GM23338 (cell line): ENCODE measurements at regions not wholly inside any gene's neighbourhood (a gene's known extent, or its start where the extent isn't known, plus 50 kb on each side); places are given as distances from the start of the nearest gene placed in this dataset.

Experiments
- ATAC-seq: fragments of 200-7000 bp; cut with Tn5 transposase; 3 replicates; pipeline ENCODE4 v1.9.1; 2020
- DNase-seq: peaks from one replicate; pipeline ENCODE4 v3.0.0-alpha.2; 2015; ENCODE audit warnings: low spot score
- H2AFZ ChIP-seq: fragments of 200-600 bp; sonication (generic); 2 replicates; pipeline ENCODE4 v1.8.0; 2016; ENCODE audit warnings: antibody characterized with exemption, mild to moderate bottlenecking, moderate library complexity
- H3F3A ChIP-seq: fragments of 200-600 bp; sonication (generic); replicated peaks from 2 replicates; pipeline ENCODE4 v1.8.0; 2017; ENCODE audit warnings: antibody characterized with exemption, mixed run types, low read depth
- H3K27ac ChIP-seq: fragments of 200-600 bp; sonication (generic); 2 replicates; pipeline ENCODE4 v1.6.1; 2016; ENCODE audit warnings: low read depth
- H3K27me3 ChIP-seq: fragments of 200-600 bp; sonication (generic); 2 replicates; pipeline ENCODE4 v1.8.0; 2016; ENCODE audit warnings: mild to moderate bottlenecking, mixed run types, moderate library complexity; ENCODE audit not compliant: insufficient read depth
- H3K36me3 ChIP-seq: fragments of 200-600 bp; sonication (generic); 2 replicates; pipeline ENCODE4 v1.8.0; 2016; ENCODE audit warnings: mild to moderate bottlenecking; ENCODE audit not compliant: insufficient read depth
- H3K4me1 ChIP-seq: fragments of 200-600 bp; sonication (generic); 2 replicates; pipeline ENCODE4 v1.8.0; 2016; ENCODE audit warnings: mild to moderate bottlenecking, moderate library complexity; ENCODE audit not compliant: insufficient read depth
- H3K4me2 ChIP-seq: fragments of 200-600 bp; sonication (generic); 2 replicates; pipeline ENCODE4 v1.7.1; 2017; ENCODE audit warnings: mixed run types
- H3K4me3 ChIP-seq: fragments of 200-600 bp; sonication (generic); 2 replicates; pipeline ENCODE4 v1.6.1; 2016; ENCODE audit warnings: mixed run types
- H3K79me2 ChIP-seq: fragments of 200-600 bp; sonication (generic); replicated peaks from 2 replicates; pipeline ENCODE4 v1.8.0; 2017; ENCODE audit warnings: mild to moderate bottlenecking; ENCODE audit not compliant: insufficient read depth
- H3K9me2 ChIP-seq: fragments of 200-600 bp; sonication (generic); 2 replicates; pipeline ENCODE4 v1.8.0; 2017; ENCODE audit not compliant: insufficient read depth
- H4K20me1 ChIP-seq: fragments of 200-600 bp; sonication (generic); replicated peaks from 2 replicates; pipeline ENCODE4 v1.8.0; 2017; ENCODE audit warnings: mild to moderate bottlenecking; ENCODE audit not compliant: insufficient read depth
- H3K27ac Mint-ChIP-seq: 2 replicates; pipeline ENCODE4 v1.8.0; 2020; ENCODE audit warnings: inconsistent platforms, mild to moderate bottlenecking, moderate library complexity, mixed read lengths
- H3K27me3 Mint-ChIP-seq: 3 replicates; pipeline ENCODE4 v1.8.0; 2022; ENCODE audit warnings: low read depth, mild to moderate bottlenecking, moderate library complexity, mixed read lengths, inconsistent platforms; ENCODE audit not compliant: insufficient read depth, poor library complexity
- H3K36me3 Mint-ChIP-seq: 3 replicates; pipeline ENCODE4 v1.8.0; 2021; ENCODE audit warnings: low read depth, mild to moderate bottlenecking, inconsistent platforms, moderate library complexity, mixed read lengths
- H3K4me1 Mint-ChIP-seq: 3 replicates; pipeline ENCODE4 v1.8.0; 2020; ENCODE audit warnings: mild to moderate bottlenecking, inconsistent platforms, mixed read lengths
- H3K4me3 Mint-ChIP-seq: 3 replicates; pipeline ENCODE4 v1.8.0; 2021; ENCODE audit warnings: moderate library complexity, mild to moderate bottlenecking, inconsistent platforms, mixed read lengths
- H3K9me3 Mint-ChIP-seq: 3 replicates; pipeline ENCODE4 v1.8.0; 2020; ENCODE audit warnings: moderate library complexity, mild to moderate bottlenecking, inconsistent platforms, mixed read lengths
- CREB1 ChIP-seq: fragments of 250-450 bp; sonication (Bioruptor Pico); IDR thresholded peaks from 2 replicates; pipeline ENCODE4 v1.5.0; 2020; ENCODE audit warnings: low read depth, mild to moderate bottlenecking, moderate library complexity
- CTCF ChIP-seq, 2 experiments: fragments of 200-600 bp in 1 of 2; sonication (generic) in 1 of 2; conservative IDR thresholded peaks; 2 replicates each; pipeline versions ENCODE4 v1.5.1 to v1.6.1; 2016 to 2017; ENCODE audit warnings: antibody characterized with exemption in 2 of 2, low read depth in 2 of 2, mild to moderate bottlenecking in 2 of 2, moderate library complexity in 1 of 2
- EZH2 ChIP-seq: fragments of 200-600 bp; sonication (generic); IDR thresholded peaks from one replicate; pipeline ENCODE4 v1.8.0; 2017; ENCODE audit warnings: antibody characterized with exemption, mild to moderate bottlenecking, low read depth; ENCODE audit not compliant: unreplicated experiment
- POLR2AphosphoS5 ChIP-seq: IDR thresholded peaks from 2 replicates; pipeline ENCODE4 v1.6.1; 2016; ENCODE audit warnings: antibody characterized with exemption, low read depth
- STAT1 ChIP-seq: IDR thresholded peaks from one replicate; pipeline ENCODE4 v1.6.1; 2016; ENCODE audit warnings: antibody characterized with exemption; ENCODE audit not compliant: unreplicated experiment
- ZNF462 ChIP-seq: fragments of 250-450 bp; sonication (Bioruptor Pico); IDR thresholded peaks from 2 replicates; pipeline ENCODE4 v1.5.0; 2020; ENCODE audit warnings: mild to moderate bottlenecking, moderate library complexity

- H3K4me1 Mint-ChIP-seq: no peaks in the 10 kb centered on the region
- H3K9me3 Mint-ChIP-seq: no peaks in the 10 kb centered on the region
- H3K36me3 Mint-ChIP-seq: no peaks in the 10 kb centered on the region
- no peaks in the 10 kb centered on the region for H3K27me3 ChIP-seq
- H2AFZ ChIP-seq: no peak overlapping the region
- H3K4me1 ChIP-seq: no peaks in the 10 kb centered on the region
- no peak overlapping the region for H3K27ac Mint-ChIP-seq
- DNase-seq (no peak), ATAC-seq (no peak)
- H3K36me3 ChIP-seq: no peaks in the 10 kb centered on the region
- no peak overlapping the region for H3K4me2 ChIP-seq
- H3F3A ChIP-seq: no peaks in the 10 kb centered on the region
- H3K4me3 ChIP-seq: no peak overlapping the region
- H3K79me2 ChIP-seq: no peaks in the 10 kb centered on the region
- H3K4me3 Mint-ChIP-seq: no peak overlapping the region
- peaks cover 12% of the 10 kb centered on the region; the same call in 1 of the 2 replicates for H3K9me2 ChIP-seq
- H3K27me3 Mint-ChIP-seq: peaks cover 4% of the 10 kb centered on the region
- TF ChIP-seq EZH2 (no peak), CREB1 (CRISPR knock-in tag) (no peak), CTCF (conservative IDR thresholded peaks at IDR 0.05; ENCODE audit: low read depth in 2 of 2) (no peak), POLR2AphosphoS5 (no peak), STAT1 (no peak), ZNF462 (no peak)
- H4K20me1 ChIP-seq: no peaks in the 10 kb centered on the region
- no peak overlapping the region for H3K27ac ChIP-seq
Measured at GRCh38 chr16:65641049-65641761, 519.3 kb upstream of the CDH11 start.
